Kidney (tissue), 13 donors: ENCODE measurements at regions not wholly inside any gene's neighbourhood (a gene's known extent, or its start where the extent isn't known, plus 50 kb on each side); places are given as distances from the start of the nearest gene placed in this dataset.

ENCODE experiments used
- DNase-seq, 5 donors: peaks; one replicate each; pipeline ENCODE4 v3.0.0-alpha.2; 2013 to 2020
- FAIRE-seq: peaks from 2 replicates; lab custom pipeline; 2012; peaks lifted over from hg19 to GRCh38; lab: Jason Lieb, UNC
- H3K27ac ChIP-seq, 2 donors: one replicate each; pipeline ENCODE4 v1.7.0; 2013; ENCODE audit warnings: low read depth in 2 of 2, low read length in 2 of 2, inconsistent platforms in 1 of 2
- H3K27me3 ChIP-seq: one replicate; pipeline ENCODE4 v1.7.1; 2013; ENCODE audit warnings: low read length, inconsistent platforms; ENCODE audit not compliant: control insufficient read depth, insufficient read depth
- H3K36me3 ChIP-seq, 3 donors: one replicate each; pipeline versions ENCODE4 v1.7.0 to v1.7.1; 2013; ENCODE audit warnings: low read length in 3 of 3, control low read depth in 1 of 3, inconsistent platforms in 1 of 3; ENCODE audit not compliant: insufficient read depth in 3 of 3, control insufficient read depth in 2 of 3
- H3K4me1 ChIP-seq, 3 donors: one replicate each; pipeline versions ENCODE4 v1.7.0 to v1.7.1; 2013; ENCODE audit warnings: low read length in 3 of 3, inconsistent platforms in 1 of 3, low read depth in 1 of 3; ENCODE audit not compliant: control insufficient read depth in 2 of 3, insufficient read depth in 2 of 3
- H3K4me3 ChIP-seq, 3 donors: one replicate each; pipeline versions ENCODE4 v1.7.0 to v1.8.1; 2013; ENCODE audit warnings: low read length in 3 of 3, control low read depth in 1 of 3, inconsistent platforms in 1 of 3
- H3K9ac ChIP-seq, 3 donors: one replicate each; pipeline versions ENCODE4 v1.7.0 to v1.7.1; 2013; ENCODE audit warnings: low read length in 3 of 3, control low read depth in 1 of 3, inconsistent platforms in 1 of 3
- H3K9me3 ChIP-seq, 3 donors: one replicate each; pipeline versions ENCODE4 v1.7.0 to v1.7.1; 2013; ENCODE audit warnings: low read length in 3 of 3, control low read depth in 1 of 3, inconsistent platforms in 1 of 3; ENCODE audit not compliant: control insufficient read depth in 2 of 3, insufficient read depth in 1 of 3
- intact Hi-C: fragments of 100-400 bp; cut with DNase I; formaldehyde crosslinking; loops from one replicate; pipeline ENCODE4 v1.11.1; 2022
- TF ChIP-seq, protein P1 (sequence below): IDR thresholded peaks from 3 replicates; pipeline ENCODE4 v1.5.1; 2012; ENCODE audit warnings: mild to moderate bottlenecking, moderate library complexity, borderline replicate concordance; ENCODE audit not compliant: insufficient read depth; ENCODE audit errors: extremely low read depth
- donor health status: control.
- donor health status: control.
- donor health status: control.
- donor health status: control.
- donor health status: control.
- donor health status: DM: yes; HTN: yes; CAD: no.
- donor health status: Normal renal cell carcinoma (clear cell type).

DNA sequence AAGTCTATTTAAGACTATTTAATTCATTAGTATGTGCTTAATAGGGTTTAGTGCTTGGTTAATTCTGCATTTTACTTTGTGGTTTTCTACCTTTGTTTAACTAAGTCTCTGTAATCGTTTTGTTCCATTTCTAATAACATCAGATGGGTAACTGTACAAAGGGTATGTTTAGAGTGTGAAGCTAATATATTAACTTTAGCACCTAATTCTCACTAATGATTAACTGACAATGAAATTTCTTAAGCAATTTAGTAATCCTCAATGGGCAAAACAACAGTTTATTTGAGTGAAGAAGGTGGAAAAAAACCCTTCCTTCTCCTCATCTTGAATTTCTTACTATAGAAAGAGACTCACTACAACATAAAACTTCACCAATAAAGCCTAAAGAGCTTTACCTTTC, 448.1 kb upstream of the MIR17HG start:
- intact Hi-C loops: no loop called here
- DNase-seq (no peak), FAIRE-seq (no peak)
- Histone ChIP-seq H3K9ac (no peak overlapping the region), H3K9me3 (no peaks in the 10 kb centered on the region), H3K36me3 (no peaks in the 10 kb centered on the region), H3K4me3 (no peak overlapping the region), H3K27me3 (no peaks in the 10 kb centered on the region), H3K4me1 (no peaks in the 10 kb centered on the region), H3K27ac (no peak overlapping the region)
- TF ChIP-seq, protein P1, sequence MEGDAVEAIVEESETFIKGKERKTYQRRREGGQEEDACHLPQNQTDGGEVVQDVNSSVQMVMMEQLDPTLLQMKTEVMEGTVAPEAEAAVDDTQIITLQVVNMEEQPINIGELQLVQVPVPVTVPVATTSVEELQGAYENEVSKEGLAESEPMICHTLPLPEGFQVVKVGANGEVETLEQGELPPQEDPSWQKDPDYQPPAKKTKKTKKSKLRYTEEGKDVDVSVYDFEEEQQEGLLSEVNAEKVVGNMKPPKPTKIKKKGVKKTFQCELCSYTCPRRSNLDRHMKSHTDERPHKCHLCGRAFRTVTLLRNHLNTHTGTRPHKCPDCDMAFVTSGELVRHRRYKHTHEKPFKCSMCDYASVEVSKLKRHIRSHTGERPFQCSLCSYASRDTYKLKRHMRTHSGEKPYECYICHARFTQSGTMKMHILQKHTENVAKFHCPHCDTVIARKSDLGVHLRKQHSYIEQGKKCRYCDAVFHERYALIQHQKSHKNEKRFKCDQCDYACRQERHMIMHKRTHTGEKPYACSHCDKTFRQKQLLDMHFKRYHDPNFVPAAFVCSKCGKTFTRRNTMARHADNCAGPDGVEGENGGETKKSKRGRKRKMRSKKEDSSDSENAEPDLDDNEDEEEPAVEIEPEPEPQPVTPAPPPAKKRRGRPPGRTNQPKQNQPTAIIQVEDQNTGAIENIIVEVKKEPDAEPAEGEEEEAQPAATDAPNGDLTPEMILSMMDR: no peak

DNA sequence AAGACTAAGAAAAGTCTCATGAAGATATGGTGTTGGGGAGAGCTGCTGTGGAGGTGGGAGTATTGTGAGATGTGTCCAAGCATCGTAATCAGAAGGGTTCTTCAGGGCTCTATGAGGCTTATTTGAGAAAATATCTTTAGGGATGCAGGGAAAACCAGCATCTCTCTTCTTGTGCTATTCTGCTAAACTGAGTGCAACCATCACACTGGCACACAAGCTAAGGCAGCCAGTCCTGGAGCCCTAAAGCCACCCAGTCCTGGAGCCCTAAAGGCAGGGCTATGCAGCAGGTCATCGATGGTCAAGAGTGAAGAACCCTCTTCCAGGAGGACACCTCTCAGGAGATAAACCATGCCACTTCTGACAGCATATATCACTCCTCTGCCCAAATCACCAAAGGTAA, 445.2 kb upstream of the MIR17HG start:
- H3K27ac ChIP-seq: no peak overlapping the region
- TF ChIP-seq, protein P1: no peak
- H3K27me3 ChIP-seq: no peaks in the 10 kb centered on the region
- no peaks in the 10 kb centered on the region for H3K9me3 ChIP-seq
- intact Hi-C loops: no loop called here
- DNase-seq: no peak
- no peaks in the 10 kb centered on the region for H3K36me3 ChIP-seq
- H3K4me1 ChIP-seq: no peaks in the 10 kb centered on the region
- FAIRE-seq: no peak
- H3K4me3 ChIP-seq: no peak overlapping the region
- H3K9ac ChIP-seq: no peak overlapping the region

DNA sequence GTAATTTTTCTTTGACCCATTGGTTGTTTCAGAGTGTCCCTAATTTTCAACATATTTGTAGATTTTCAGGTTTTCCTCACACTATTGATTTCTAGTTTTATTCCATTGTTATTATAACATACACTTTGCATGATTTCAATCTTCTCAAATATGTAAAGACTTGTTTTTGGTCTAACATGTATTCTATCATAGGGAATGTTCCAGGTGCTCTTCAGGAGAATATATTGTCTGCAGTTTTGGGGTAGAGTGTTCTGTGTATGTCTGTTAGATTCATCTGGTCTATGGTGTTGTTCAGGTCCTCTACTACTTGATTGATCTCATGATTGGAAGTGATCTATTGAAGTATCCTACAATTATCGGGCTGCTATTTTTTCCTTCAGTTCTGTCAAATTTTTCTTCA, 440.9 kb upstream of the MIR17HG start:
- DNase-seq (no peak), FAIRE-seq (no peak)
- H3K9me3 ChIP-seq: no peaks in the 10 kb centered on the region
- H3K9ac ChIP-seq: no peak overlapping the region
- TF ChIP-seq, protein P1: no peak
- H3K4me3 ChIP-seq: no peak overlapping the region
- H3K27me3 ChIP-seq: no peaks in the 10 kb centered on the region
- intact Hi-C loops: no loop called here
- no peak overlapping the region for H3K27ac ChIP-seq
- no peaks in the 10 kb centered on the region for H3K4me1 ChIP-seq
- H3K36me3 ChIP-seq: no peaks in the 10 kb centered on the region

DNA sequence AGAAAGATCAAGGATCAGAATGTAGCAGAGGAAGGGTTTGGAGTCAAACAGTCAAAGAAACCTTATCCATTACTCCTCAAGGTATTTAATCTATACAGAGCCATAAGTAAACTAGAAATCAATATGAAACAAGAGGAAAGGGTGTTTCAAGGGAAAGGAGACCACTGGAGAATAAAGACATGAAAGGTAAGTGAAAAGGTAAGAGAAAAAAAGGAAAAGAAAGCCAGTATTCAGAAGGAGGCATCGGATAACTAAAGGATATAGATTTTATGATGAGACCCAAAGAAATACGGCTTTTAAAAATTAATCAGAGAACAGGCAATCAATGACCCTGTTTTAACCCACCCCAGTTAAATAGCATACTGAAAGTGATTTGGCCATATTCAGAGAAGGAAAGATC, 438.7 kb upstream of the MIR17HG start:
- Histone ChIP-seq H3K27me3 (no peaks in the 10 kb centered on the region), H3K36me3 (no peaks in the 10 kb centered on the region), H3K4me1 (no peaks in the 10 kb centered on the region), H3K4me3 (no peak overlapping the region), H3K9me3 (no peaks in the 10 kb centered on the region), H3K9ac (no peak overlapping the region), H3K27ac (no peak overlapping the region)
- intact Hi-C loops: no loop called here
- FAIRE-seq: no peak
- TF ChIP-seq, protein P1: no peak
- DNase-seq: no peak
